CD14-positive monocyte (primary cell): ENCODE measurements at regions not wholly inside any gene's neighbourhood (a gene's known extent, or its start where the extent isn't known, plus 50 kb on each side); places are given as distances from the start of the nearest gene placed in this dataset.

ENCODE experiments used
- DNase-seq, 3 donors: peaks; one replicate each; pipeline ENCODE4 v3.0.0-alpha.2; 2011 to 2022
- H2AFZ ChIP-seq: 2 replicates; pipeline ENCODE4 v1.6.0; 2012; ENCODE audit warnings: mild to moderate bottlenecking, low read depth, low read length, inconsistent platforms; ENCODE audit not compliant: insufficient read depth, poor library complexity, severe bottlenecking
- H3K27ac ChIP-seq, 2 donors: 1 replicate in 1 of 2; 2 replicates in 1 of 2; pipeline ENCODE4 v1.5.1; 2012 to 2013; ENCODE audit warnings: low read length in 2 of 2, control low read depth in 1 of 2, inconsistent platforms in 1 of 2, low read depth in 1 of 2, mild to moderate bottlenecking in 1 of 2
- H3K27me3 ChIP-seq, 2 donors: one replicate each; pipeline versions ENCODE4 v1.6.0 to v1.6.1; 2011 to 2013; ENCODE audit warnings: low read length in 2 of 2; ENCODE audit not compliant: control insufficient read depth in 2 of 2, insufficient read depth in 2 of 2
- H3K36me3 ChIP-seq, 2 donors: replicated peaks in 1 of 2; 1 replicate in 1 of 2; 2 replicates in 1 of 2; pipeline versions ENCODE4 v1.5.1 to v1.6.1; 2012 to 2013; ENCODE audit warnings: low read length in 2 of 2, control low read depth in 1 of 2, inconsistent platforms in 1 of 2, mild to moderate bottlenecking in 1 of 2; ENCODE audit not compliant: insufficient read depth in 2 of 2, control insufficient read depth in 1 of 2
- H3K4me1 ChIP-seq, 2 donors: 1 replicate in 1 of 2; 2 replicates in 1 of 2; pipeline versions ENCODE4 v1.5.1 to v1.6.1; 2012 to 2013; ENCODE audit warnings: low read length in 2 of 2, control low read depth in 1 of 2, inconsistent platforms in 1 of 2, mild to moderate bottlenecking in 1 of 2, moderate library complexity in 1 of 2; ENCODE audit not compliant: insufficient read depth in 2 of 2, control insufficient read depth in 1 of 2
- H3K4me2 ChIP-seq: replicated peaks from 2 replicates; pipeline ENCODE3; 2012; ENCODE audit warnings: low read length, moderate library complexity, mild to moderate bottlenecking; ENCODE audit not compliant: poor library complexity, severe bottlenecking; ENCODE audit errors: extremely low read depth
- H3K4me3 ChIP-seq, 3 experiments: fragments of 200-600 bp in 1 of 3; sonication (generic) in 1 of 3; replicated peaks in 1 of 3; 1 replicate in 2 of 3; 2 replicates in 1 of 3; pipeline ENCODE4 v1.5.1; 2011 to 2013; ENCODE audit warnings: low read length in 3 of 3, mild to moderate bottlenecking in 3 of 3, control low read depth in 2 of 3, low read depth in 2 of 3, inconsistent platforms in 1 of 3, moderate library complexity in 1 of 3
- H3K79me2 ChIP-seq: 2 replicates; pipeline ENCODE4 v1.6.0; 2012; ENCODE audit warnings: mild to moderate bottlenecking, control low read depth, inconsistent platforms, low read length, moderate library complexity; ENCODE audit not compliant: insufficient read depth
- H3K9ac ChIP-seq: 2 replicates; pipeline ENCODE4 v1.6.0; 2017; ENCODE audit warnings: low read length, mild to moderate bottlenecking; ENCODE audit not compliant: insufficient read depth, poor library complexity, severe bottlenecking
- H3K9me3 ChIP-seq, 2 donors: replicated peaks in 1 of 2; 1 replicate in 1 of 2; 2 replicates in 1 of 2; pipeline versions ENCODE4 v1.5.1 to v1.6.1; 2012 to 2013; ENCODE audit warnings: low read length in 2 of 2, control low read depth in 1 of 2; ENCODE audit not compliant: control insufficient read depth in 1 of 2, insufficient read depth in 1 of 2
- H4K20me1 ChIP-seq: 2 replicates; pipeline ENCODE4 v1.6.0; 2012; ENCODE audit warnings: mild to moderate bottlenecking, low read length, control low read depth, moderate library complexity; ENCODE audit not compliant: insufficient read depth
- H3K27ac Mint-ChIP-seq, 7 donors: one replicate each; pipeline ENCODE4 v1.8.0; 2020; ENCODE audit warnings: mild to moderate bottlenecking in 7 of 7, mixed read lengths in 7 of 7, moderate library complexity in 6 of 7, inconsistent platforms in 2 of 7
- H3K27me3 Mint-ChIP-seq, 3 donors: one replicate each; pipeline ENCODE4 v1.8.0; 2021 to 2022; ENCODE audit warnings: low read depth in 3 of 3, mild to moderate bottlenecking in 3 of 3, mixed read lengths in 3 of 3, moderate library complexity in 3 of 3, inconsistent platforms in 1 of 3
- H3K36me3 Mint-ChIP-seq, 2 donors: one replicate each; pipeline ENCODE4 v1.8.0; 2020; ENCODE audit warnings: mixed read lengths in 2 of 2, inconsistent platforms in 1 of 2, mild to moderate bottlenecking in 1 of 2
- H3K4me1 Mint-ChIP-seq: one replicate; pipeline ENCODE4 v1.8.0; 2020; ENCODE audit warnings: mild to moderate bottlenecking, mixed read lengths
- H3K4me3 Mint-ChIP-seq, 2 donors: one replicate each; pipeline ENCODE4 v1.8.0; 2020; ENCODE audit warnings: mild to moderate bottlenecking in 2 of 2, mixed read lengths in 2 of 2, moderate library complexity in 1 of 2
- H3K9me3 Mint-ChIP-seq, 7 donors: one replicate each; pipeline ENCODE4 v1.8.0; 2020 to 2022; ENCODE audit warnings: mixed read lengths in 7 of 7, mild to moderate bottlenecking in 6 of 7, moderate library complexity in 6 of 7, inconsistent platforms in 2 of 7
- CTCF ChIP-seq: fragments of 200-600 bp; IDR thresholded peaks from one replicate; pipeline ENCODE4 v1.8.0; 2022; ENCODE audit warnings: antibody characterized with exemption, mild to moderate bottlenecking
- WGBS: methylation state at CpG from one replicate; pipeline ENCODE4 v1.1.5; 2013; ENCODE audit warnings: missing lambda C conversion rate; ENCODE audit not compliant: insufficient coverage; 5-methylcytosine and 5-hydroxymethylcytosine counted together
- intact Hi-C, 2 donors: fragments of 100-400 bp; cut with micrococcal nuclease; formaldehyde crosslinking; loops; one replicate each; pipeline versions ENCODE4 v1.15.0 to v1.15.1; 2023

GRCh38 chr12:90174956-90175355, 466.3 kb upstream of the ATP2B1 start:
- Histone ChIP-seq H2AFZ (no peak overlapping the region), H3K36me3 (no peaks in the 10 kb centered on the region), H3K27me3 (no peaks in the 10 kb centered on the region), H4K20me1 (no peaks in the 10 kb centered on the region), H3K9ac (no peak overlapping the region), H3K27ac (no peak overlapping the region), H3K4me1 (no peaks in the 10 kb centered on the region), H3K4me2 (no peak overlapping the region), H3K9me3 (no peaks in the 10 kb centered on the region), H3K79me2 (no peaks in the 10 kb centered on the region), H3K4me3 (no peak overlapping the region)
- H3K27ac Mint-ChIP-seq: no peak overlapping the region
- peaks cover 0 to 3% (median 2%) of the 10 kb centered on the region in 7 donors for H3K9me3 Mint-ChIP-seq
- H3K4me1 Mint-ChIP-seq: no peaks in the 10 kb centered on the region
- intact Hi-C loops: no loop called here
- no peaks in the 10 kb centered on the region for H3K36me3 Mint-ChIP-seq
- DNase-seq: no peak
- no peak for TF ChIP-seq CTCF
- H3K27me3 Mint-ChIP-seq: peaks cover 0 to 2% (median 0%) of the 10 kb centered on the region in 3 donors
- no CpG with 5 or more reads among the region's 1 CpG for WGBS
- no peak overlapping the region for H3K4me3 Mint-ChIP-seq

GRCh38 chr12:90174198-90174510, 465.5 kb upstream of the ATP2B1 start:
- H3K4me3 Mint-ChIP-seq: no peak overlapping the region
- no peak overlapping the region for H3K9ac ChIP-seq
- intact Hi-C loops: no loop called here

More at GRCh38 chr12:90174198-90174510, 465.5 kb upstream of the ATP2B1 start:
- Histone ChIP-seq H3K79me2 (no peaks in the 10 kb centered on the region), H3K9me3 (no peaks in the 10 kb centered on the region), H3K4me2 (no peak overlapping the region), H3K27me3 (no peaks in the 10 kb centered on the region), H3K4me1 (no peaks in the 10 kb centered on the region), H3K27ac (no peak overlapping the region), H3K36me3 (no peaks in the 10 kb centered on the region), H3K4me3 (no peak overlapping the region), H2AFZ (no peak overlapping the region), H4K20me1 (no peaks in the 10 kb centered on the region)
- H3K27me3 Mint-ChIP-seq: peaks cover 0 to 2% (median 0%) of the 10 kb centered on the region in 3 donors
- TF ChIP-seq CTCF: no peak
- H3K9me3 Mint-ChIP-seq: peaks cover 0 to 3% (median 0%) of the 10 kb centered on the region in 7 donors
- H3K27ac Mint-ChIP-seq: no peak overlapping the region
- WGBS: no CpG with 5 or more reads among the region's 1 CpG
- DNase-seq: no peak
- no peaks in the 10 kb centered on the region for H3K4me1 Mint-ChIP-seq
- H3K36me3 Mint-ChIP-seq: no peaks in the 10 kb centered on the region
